NCI-H2227 treated with DMSO at 0.1 percent for 48 hours (cell line): ENCODE measurements at regions not wholly inside any gene's neighbourhood (a gene's known extent, or its start where the extent isn't known, plus 50 kb on each side); places are given as distances from the start of the nearest gene placed in this dataset.
"Not testable (repeated sequence)": the region's sequence is repeated elsewhere in the genome, so short reads cannot be mapped to it uniquely, and the experiment has no call there.

ENCODE experiments used
- DNase-seq: peaks from one replicate; lab custom pipeline; 2025; lab: John Stamatoyannopoulos, UW

DNA sequence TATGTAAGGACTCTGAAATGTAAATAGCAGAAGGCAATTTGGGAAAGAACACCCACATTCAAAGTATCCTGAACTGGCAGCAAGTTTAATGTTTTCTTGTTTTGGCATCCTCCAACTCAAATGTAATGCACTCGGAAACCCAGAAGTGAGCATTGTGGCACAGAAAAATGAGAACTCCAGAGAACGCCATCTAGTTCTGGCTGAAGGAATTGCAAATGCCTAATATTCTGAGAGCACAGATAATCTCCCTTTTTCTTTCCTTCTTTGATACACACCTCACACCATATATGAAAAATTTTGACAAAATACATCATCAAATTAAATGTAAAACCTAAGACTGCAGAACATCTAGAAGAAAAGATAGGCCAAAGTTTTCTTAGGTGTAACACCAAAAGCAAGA is 52.1 kb downstream of the PWWP3B start:
- DNase-seq = no peak

DNA sequence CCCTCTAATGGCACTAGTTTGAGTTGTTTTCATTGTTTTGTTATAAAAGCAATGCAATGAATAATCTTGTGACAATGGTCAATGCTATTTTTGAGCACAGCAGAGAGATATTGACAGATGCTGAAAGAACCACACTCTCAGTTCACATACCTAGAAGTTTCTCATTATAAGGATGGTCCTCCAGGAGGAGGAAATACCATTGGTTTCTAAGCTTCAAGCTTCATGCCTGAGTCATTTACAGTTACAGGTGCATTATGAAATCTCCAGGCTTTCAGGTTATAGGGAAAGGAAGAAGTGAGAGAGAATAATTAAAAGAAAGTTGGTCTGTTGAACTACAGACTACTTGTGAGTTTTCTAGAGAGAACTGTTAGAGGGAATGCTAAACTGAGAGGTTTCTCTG is 75.3 kb downstream of the PWWP3B start:
- DNase-seq = no peak

DNA sequence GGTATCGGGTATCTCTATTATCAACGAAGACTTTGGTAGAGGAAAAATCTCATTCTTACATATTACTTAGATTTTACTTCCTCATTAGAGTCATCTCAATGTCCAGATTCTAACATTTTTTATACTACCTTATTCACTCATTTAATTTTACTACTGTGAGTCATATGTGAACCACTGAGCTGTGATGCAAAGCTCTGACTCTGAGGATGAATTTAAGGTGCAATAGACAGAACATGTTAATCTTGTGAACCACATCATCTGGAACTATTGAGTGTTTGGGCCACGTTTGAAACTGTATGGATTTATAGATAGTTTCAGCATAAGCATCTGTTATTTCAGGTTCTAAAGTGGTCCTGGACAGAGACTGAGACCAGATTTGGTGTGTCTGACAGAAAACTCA is 78.4 kb downstream of the PWWP3B start:
- DNase-seq = no peak

DNA sequence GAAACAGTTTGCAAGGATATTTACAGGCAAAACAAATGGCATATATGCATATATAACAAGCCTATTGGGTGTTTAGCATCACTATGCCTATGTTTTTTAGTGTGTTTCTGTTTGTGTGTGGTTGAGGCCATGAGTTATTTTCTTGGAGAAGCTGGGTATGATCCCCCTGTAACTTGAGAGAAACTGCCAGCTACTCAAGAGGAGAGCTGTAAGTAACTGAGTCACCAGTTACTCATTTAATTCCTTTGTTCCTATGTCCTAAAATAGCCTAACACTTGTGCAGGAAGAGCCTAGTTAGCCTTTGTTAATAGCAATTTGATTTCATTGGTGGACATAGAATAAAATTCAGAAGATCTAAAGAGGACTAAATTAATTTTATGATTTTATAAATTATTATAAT is 79.1 kb downstream of the PWWP3B start:
- no peak for DNase-seq

DNA sequence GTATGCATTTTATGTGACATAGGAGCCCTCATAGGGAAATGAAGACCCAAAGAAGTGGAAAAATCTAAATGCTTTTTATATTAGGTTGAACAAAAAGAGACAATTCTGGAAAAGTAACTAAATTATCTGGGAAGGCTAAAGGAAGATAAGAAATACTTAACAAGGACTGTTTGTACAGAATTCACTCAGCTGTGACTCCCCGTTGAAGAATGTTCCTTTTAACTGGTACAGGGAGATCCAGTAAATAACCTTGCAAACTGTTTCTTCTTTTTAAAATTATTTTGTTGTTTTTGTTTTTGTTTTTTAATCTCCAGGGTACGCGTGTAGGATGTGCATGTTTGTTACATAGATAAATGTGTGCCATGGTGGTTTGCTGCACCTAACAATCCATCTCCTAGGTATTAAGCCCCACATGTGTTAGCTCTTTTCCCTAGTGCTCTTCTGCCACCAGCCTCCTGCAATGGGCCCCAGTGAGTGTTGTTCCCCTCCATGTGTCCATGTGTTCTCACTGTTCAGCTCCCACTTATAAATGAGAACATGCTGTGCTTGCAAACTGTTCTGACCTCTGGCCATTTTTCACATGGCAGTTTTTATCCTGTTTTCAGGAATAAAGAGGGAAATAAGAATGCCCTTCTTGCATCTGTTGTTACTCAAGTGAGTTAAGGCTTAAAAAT is 81.7 kb downstream of the PWWP3B start:
- DNase-seq = no peak

DNA sequence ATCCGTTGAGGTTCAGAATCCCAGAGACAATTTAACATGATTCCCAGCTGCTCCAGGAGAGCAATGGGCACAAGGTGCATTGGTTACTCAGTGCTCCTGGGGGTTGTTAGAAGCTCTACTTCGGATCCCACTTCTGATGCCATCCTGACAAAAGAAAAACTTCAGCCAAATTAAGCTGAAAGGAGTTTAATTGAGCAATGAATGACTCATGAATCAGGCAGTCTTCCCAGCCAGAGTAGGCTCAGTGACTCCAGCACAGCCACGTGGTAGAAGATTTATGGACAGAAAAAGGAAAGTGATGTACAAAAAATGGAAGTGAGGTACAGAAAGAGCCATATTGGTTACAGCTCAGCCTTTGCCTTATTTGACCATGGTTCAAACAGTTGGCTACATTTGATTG is 95.7 kb downstream of the PWWP3B start:
- DNase-seq = no peak

DNA sequence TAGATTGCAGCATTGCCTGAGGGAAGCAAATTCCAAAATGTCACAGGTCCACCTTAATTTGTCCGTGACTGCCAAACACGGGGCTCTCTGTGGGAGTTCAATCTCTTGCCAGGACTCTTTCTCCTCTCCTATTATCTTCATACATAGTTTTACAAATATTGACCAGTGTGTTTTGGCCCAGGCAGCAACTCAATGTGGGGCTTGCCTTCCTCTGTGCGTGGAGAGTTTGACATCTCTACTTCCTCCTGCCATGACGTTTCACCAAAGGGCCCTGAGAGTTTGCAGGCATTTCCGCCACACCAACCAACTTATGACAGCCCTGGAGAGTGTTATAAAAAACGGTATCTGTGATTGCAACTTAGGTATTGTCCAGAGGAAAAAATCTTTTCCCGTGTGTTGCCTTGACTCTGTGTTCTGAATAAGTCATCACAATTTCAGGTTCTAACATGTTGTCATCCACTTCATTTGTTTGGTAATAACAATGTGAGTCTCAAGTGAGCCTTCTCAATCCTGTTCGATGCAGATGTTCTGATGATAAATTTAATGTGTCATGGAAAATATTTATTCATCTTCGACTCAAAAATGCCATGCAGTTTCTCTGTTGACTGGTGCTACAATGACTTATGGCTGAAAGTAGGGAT is 106.0 kb downstream of the PWWP3B start:
- DNase-seq = not testable (repeated sequence)

DNA sequence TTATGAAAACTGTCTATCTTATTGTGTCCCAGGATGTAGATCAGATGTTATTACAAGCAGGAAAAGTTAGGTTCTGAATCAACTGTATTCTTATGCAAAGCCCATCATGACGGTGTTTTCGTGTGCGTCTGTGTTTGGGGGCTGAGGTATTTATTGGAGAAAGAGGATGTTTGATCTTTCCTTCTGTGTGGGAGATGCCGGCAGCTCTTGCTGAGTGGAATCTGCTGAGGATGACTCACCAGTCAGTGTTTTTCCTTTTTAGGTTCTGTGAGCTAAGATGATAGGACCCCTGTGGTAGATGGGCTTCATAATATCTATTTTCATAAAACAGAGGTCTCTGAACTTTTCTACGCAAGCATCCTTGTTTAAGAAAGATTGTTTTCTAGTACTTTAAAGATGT is 107.1 kb downstream of the PWWP3B start:
- not testable (repeated sequence) for DNase-seq

DNA sequence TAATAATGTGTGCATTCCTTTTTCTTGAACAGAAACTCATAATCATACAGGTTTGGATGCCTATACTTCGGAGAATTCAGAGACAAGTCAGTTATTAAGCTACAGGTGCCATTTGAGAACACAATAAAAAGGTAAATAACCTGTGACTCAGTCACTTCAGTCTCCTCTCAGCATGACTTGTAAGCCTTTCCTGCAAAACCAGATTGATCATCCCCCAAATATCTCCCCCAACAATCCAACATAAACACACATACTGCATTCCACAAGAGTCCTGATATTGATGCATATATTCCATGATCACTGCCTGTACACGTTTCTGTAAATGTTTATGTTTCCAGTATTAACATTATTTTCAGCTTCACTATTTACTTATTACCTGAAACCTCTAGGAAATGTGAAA is 110.8 kb downstream of the PWWP3B start:
- DNase-seq = no peak

DNA sequence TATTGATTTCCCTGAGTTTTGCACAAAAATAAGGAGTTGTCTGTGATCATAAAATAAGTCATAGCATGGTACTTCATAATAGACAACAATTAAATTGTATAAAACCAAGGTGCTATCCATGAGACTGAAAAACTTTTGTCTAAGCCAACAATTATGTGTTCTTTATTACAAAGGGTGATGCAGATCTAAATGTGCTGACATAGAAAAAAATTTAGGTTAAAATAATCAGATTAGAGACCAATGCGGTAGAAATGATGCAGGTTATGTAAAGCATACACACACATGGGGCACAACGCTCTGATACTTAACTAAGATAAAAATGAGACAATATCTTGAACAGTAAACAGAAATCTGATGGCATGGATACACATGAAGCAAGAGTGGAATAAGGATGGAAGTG is 113.3 kb downstream of the PWWP3B start:
- DNase-seq = no peak

DNA sequence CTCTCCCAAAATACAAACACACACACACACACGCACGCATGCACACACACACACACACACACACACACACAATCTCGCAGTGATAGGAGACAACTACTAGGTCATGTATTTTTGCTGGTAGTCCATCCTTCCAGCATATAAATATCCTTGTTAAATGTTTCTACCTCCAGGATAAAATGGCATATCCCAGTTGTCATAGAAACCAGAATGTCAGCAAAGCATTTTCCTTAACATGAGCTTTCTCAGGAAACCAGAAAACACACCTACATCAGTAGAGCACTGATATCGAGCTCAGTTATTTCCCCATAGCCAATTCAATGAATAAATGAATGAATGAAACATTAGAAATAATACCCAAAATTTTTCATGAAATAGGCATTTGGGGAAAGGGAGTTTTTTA is 115.7 kb downstream of the PWWP3B start:
- no peak for DNase-seq

DNA sequence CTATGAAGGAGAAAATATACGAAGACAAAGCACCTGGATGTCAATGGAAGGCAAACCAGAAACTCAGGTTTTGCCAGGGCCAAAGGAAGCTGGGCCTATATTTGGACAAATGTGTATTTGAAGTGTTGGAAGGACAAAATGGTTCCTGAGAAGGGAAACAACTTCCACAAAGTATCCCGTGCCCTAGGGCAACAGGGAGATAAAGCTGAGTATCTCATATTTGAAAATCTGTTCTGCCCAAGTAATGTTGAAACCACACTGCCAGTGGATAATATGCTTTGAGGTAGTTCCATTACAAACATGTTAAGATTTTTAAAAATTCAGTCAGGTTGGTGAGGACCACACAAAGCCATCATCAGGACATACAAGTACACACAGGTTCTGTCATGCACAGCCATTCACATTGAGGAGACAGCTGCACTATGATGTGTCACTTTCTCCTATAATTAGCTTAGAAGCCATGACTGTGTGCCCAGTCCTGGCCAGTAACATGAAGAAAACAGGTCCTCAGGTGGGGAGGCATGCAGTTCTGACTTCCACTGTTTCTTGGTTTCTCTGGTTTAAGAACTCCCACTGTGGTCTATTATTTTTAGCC is 116.4 kb downstream of the PWWP3B start:
- no peak for DNase-seq

DNA sequence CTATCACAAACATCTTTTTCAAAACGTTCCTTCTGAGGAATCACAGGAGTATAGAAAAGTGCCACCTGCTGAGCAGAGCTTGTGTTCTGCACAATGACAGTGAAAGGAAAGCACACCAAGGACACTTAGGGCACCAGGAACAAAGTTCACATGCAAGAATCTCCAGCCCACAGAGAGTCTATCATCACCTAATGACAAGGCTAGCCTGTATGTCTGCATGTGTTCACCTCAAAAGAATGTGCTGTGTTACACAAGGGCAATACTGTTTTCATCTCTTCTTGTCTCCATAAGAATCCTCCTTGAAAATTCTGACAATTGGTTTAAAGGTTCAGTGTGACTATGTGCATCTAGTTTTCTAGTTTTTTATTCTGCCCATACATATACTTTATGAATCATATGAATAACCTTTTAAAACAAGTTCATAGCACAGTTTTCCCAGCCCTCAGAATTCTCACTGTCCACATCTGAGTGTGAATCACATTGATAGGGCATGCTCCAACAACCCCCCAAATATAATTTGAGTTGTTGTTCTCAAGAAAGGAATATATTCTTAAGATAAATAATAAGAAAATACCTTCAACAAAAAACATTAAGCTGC is 118.0 kb downstream of the PWWP3B start:
- no peak for DNase-seq

DNA sequence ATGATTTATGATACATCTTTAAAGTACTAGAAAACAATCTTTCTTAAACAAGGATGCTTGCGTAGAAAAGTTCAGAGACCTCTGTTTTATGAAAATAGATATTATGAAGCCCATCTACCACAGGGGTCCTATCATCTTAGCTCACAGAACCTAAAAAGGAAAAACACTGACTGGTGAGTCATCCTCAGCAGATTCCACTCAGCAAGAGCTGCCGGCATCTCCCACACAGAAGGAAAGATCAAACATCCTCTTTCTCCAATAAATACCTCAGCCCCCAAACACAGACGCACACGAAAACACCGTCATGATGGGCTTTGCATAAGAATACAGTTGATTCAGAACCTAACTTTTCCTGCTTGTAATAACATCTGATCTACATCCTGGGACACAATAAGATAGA is 122.7 kb downstream of the PWWP3B start:
- not testable (repeated sequence) for DNase-seq

DNA sequence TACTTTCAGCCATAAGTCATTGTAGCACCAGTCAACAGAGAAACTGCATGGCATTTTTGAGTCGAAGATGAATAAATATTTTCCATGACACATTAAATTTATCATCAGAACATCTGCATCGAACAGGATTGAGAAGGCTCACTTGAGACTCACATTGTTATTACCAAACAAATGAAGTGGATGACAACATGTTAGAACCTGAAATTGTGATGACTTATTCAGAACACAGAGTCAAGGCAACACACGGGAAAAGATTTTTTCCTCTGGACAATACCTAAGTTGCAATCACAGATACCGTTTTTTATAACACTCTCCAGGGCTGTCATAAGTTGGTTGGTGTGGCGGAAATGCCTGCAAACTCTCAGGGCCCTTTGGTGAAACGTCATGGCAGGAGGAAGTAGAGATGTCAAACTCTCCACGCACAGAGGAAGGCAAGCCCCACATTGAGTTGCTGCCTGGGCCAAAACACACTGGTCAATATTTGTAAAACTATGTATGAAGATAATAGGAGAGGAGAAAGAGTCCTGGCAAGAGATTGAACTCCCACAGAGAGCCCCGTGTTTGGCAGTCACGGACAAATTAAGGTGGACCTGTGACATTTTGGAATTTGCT is 123.8 kb downstream of the PWWP3B start:
- not testable (repeated sequence) for DNase-seq

DNA sequence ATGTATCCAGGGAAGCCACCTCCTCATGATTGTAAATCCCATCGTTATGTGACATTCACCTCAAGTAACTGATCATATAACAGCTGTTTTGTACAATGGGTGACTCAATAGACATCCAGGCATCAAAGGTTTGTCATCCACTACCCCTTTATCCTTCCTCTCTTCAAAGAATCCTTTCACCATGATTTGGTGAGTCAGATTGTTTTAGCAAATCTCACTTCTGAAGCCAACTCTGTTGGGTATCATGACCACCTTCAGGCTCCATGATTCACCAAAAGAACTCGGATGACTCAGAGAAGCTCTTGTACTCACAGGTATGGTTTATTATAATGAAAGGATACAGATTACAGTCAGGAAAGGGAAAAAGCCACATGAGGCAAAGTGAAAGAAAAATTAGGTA is 132.1 kb downstream of the PWWP3B start:
- no peak for DNase-seq

DNA sequence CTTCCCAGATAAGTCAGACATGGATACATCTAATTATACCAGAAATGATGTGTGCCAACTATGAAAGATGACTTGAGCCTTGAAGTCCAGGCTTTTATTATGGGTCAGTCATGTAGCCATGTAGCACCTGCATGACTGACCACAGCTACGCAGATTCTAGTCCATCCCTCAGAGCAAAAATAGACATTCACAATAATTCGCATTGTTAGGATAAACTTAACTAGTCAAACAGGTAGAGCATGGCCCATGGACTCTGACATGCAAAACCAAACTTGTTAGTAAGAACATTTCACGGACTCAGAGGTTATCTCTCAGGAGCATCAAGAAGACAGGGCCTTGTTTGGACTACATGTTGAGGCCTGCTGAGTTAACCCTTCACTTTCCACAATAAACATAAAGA is 132.6 kb downstream of the PWWP3B start:
- DNase-seq = no peak

DNA sequence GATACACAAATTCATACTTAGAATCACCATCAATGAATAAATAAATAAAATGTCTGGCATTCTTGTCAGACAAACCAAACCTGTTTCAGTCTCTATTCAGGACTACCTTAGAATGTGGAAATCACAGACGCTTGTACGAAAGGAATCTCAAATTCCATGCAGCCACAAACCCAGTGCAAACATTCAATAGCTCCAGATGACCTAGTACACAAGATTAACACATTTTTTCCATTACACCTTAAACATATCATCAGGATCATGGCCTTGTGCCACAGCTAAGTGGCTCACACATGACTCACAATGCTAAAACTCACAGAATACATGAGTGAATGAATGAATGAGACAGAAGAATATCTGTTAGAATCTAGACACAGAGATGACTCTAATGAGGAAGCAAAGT is 134.2 kb downstream of the PWWP3B start:
- DNase-seq = no peak

DNA sequence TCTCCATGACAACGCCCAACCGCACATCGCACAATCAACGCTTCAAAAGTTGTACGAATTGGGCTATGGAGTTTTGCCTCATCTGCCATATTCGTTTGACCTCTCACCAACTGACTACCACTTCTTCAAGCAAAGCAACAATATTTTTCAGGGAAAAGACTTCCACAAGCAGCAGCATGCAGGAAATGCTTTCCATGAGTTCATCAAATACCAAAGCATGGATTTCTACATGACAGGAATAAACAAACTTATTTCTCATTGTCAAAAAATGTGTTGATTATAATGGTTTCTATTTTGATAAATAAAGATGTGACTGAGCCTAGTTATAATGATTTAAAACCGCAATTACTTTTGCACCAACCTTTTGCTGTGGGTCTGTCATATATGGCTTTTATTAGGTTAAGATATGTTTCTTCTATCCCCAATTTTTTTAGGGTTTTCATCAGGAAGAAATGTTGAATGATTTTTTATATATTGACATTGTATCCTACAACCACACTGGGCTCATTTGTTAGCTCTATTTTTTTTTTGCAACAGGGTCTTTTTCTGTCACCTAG is 138.4 kb downstream of the PWWP3B start:
- DNase-seq = no peak

DNA sequence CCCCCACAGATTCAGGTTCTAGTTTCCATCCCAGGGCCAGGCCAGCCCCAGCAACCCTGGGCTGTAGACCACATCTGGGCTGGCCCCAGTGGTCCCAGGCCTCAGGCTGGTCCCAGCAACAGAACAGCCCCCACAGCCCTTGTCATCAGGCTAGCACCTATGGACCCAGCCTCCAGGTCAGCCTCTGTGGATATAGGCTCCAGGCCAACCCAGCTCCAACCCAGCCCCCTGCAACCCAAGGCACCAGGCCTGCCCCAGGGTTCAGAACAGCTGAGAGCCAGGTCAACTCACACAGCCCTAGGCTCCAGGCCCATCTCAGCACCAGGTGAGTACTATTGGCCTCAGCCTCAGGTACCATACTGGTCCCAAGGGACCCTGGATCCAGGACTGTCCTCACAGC is 155.3 kb downstream of the PWWP3B start:
- no peak for DNase-seq

DNA sequence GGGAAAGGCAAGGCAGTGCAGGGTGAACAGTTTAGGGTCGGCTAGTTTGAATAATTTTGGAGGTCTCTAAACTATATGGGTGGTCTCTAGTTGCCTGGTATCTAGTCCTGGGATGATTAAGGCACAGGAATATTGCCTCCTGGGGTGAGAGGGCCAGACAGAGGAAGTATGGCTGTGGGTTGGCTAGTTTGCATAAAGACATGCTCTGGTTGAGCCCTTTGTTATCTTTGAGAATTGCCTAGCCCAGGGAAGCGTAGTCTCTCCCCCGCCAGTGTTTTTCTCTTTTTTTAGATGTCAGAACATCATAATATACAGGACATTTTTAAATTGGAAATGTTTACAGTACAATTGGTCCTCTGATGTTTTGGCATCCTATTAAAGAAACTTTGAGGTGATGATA is 163.5 kb downstream of the PWWP3B start:
- DNase-seq = no peak

DNA sequence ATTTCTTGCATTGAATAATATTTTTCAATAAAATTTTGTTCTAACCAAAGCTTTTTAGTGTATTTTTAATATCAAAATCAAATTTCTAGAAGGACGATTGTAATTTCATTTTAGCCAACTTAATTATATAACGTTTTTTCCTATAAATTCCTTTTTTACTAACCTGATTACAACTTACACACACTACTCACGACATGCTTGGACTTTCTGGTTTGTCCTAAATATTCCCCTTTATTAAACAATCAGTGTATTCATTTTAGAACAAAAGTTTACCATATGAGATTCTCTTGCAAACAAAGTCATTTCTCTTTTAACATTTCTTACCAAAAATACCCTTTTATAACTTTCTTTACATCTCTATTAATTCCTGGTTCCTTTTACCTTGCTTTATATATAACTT is 173.7 kb downstream of the PWWP3B start:
- DNase-seq = no peak

DNA sequence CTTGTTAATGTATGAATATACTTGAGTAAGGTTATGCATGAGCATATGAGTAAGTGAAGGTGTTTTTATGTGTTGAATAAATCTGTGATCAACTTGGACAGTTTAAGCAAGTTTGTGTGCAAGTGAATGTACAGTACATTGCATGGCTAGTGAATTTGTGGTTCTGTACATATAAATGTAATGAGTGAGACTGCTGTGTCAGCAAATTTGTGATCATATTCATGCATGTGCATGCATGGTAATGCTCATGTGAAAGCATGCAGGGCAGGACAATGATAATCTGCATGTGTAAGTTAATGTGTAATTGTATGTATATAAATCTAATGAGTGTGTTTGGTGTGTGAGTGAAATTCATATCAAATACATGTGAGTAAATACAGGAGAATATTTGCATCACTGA is 188.5 kb downstream of the PWWP3B start:
- no peak for DNase-seq
